Gastroesophageal sphincter (tissue), 3 donors: ENCODE measurements at regions not wholly inside any gene's neighbourhood (a gene's known extent, or its start where the extent isn't known, plus 50 kb on each side); places are given as distances from the start of the nearest gene placed in this dataset.

Experiments used
- EP300 ChIP-seq: sonication (generic); formaldehyde crosslinking; IDR thresholded peaks from one replicate; pipeline ENCODE4 v1.6.1; 2017; ENCODE audit warnings: antibody characterized with exemption, mild to moderate bottlenecking
- POLR2A ChIP-seq, 2 donors: fragments of 450-650 bp; IDR thresholded peaks; one replicate each; pipeline ENCODE4 v1.6.1; 2017; ENCODE audit warnings: antibody characterized with exemption in 2 of 2, mild to moderate bottlenecking in 2 of 2, moderate library complexity in 1 of 2
- POLR2AphosphoS5 ChIP-seq: sonication (generic); formaldehyde crosslinking; IDR thresholded peaks from one replicate; pipeline ENCODE4 v1.6.1; 2017; ENCODE audit warnings: antibody characterized with exemption
- TF ChIP-seq, protein P1 (sequence below), 4 experiments: fragments of 200-600 bp in 2 of 4; fragments of 450-650 bp in 2 of 4; sonication (generic) in 1 of 4; IDR thresholded peaks; one replicate each; pipeline ENCODE4 v1.5.1; 2017 to 2019; ENCODE audit warnings: antibody characterized with exemption in 4 of 4, mild to moderate bottlenecking in 2 of 4, moderate library complexity in 2 of 4

GRCh38 chr5:98173334-98173733 is 600.1 kb upstream of the RGMB start:
- TF ChIP-seq POLR2AphosphoS5 = no peak
- TF ChIP-seq, protein P1, sequence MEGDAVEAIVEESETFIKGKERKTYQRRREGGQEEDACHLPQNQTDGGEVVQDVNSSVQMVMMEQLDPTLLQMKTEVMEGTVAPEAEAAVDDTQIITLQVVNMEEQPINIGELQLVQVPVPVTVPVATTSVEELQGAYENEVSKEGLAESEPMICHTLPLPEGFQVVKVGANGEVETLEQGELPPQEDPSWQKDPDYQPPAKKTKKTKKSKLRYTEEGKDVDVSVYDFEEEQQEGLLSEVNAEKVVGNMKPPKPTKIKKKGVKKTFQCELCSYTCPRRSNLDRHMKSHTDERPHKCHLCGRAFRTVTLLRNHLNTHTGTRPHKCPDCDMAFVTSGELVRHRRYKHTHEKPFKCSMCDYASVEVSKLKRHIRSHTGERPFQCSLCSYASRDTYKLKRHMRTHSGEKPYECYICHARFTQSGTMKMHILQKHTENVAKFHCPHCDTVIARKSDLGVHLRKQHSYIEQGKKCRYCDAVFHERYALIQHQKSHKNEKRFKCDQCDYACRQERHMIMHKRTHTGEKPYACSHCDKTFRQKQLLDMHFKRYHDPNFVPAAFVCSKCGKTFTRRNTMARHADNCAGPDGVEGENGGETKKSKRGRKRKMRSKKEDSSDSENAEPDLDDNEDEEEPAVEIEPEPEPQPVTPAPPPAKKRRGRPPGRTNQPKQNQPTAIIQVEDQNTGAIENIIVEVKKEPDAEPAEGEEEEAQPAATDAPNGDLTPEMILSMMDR (IDR thresholded peaks at IDR 0.05) = no peak
- TF ChIP-seq EP300 = no peak
- no peak for TF ChIP-seq POLR2A (IDR thresholded peaks at IDR 0.05)
